Naive thymus-derived CD4-positive, alpha-beta T cell (primary cell): ENCODE measurements at regions not wholly inside any gene's neighbourhood (a gene's known extent, or its start where the extent isn't known, plus 50 kb on each side); places are given as distances from the start of the nearest gene placed in this dataset.

Experiments
- ATAC-seq: fragments of 150-1000 bp; cut with Tn5 transposase; 2 replicates; pipeline ENCODE4 v1.10.0; 2021; ENCODE audit warnings: mild to moderate bottlenecking, moderate library complexity
- CTCF ChIA-PET: fragments of 350-600 bp; sonication (Branson Sonifier 250); formaldehyde crosslinking; loops from one replicate; lab custom pipeline; 2021; ENCODE audit warnings: antibody characterized with exemption; lab: Charles Lee
- POLR2A ChIA-PET: fragments of 350-600 bp; sonication (Branson Sonifier 250); formaldehyde crosslinking; loops from one replicate; lab custom pipeline; 2021; ENCODE audit warnings: antibody characterized with exemption, inconsistent platforms; lab: Charles Lee
- DNase-seq, 9 donors: peaks; one replicate each; pipeline versions ENCODE4 v3.0.0 to v3.0.0-alpha.2; 2020 to 2022; ENCODE audit warnings: mixed read lengths in 1 of 9
- H3K27ac ChIP-seq: one replicate; pipeline ENCODE4 v1.7.0; 2013; ENCODE audit warnings: mild to moderate bottlenecking, low read depth, low read length, moderate library complexity
- H3K27me3 ChIP-seq, 2 donors: one replicate each; pipeline ENCODE4 v1.7.0; 2013; ENCODE audit warnings: low read length in 2 of 2, mild to moderate bottlenecking in 2 of 2, moderate library complexity in 2 of 2; ENCODE audit not compliant: control insufficient read depth in 2 of 2, insufficient read depth in 2 of 2
- H3K36me3 ChIP-seq, 3 experiments: 1 replicate in 2 of 3; 2 replicates in 1 of 3; pipeline ENCODE4 v1.7.0; 2013; ENCODE audit warnings: low read length in 3 of 3, mild to moderate bottlenecking in 3 of 3, moderate library complexity in 1 of 3; ENCODE audit not compliant: insufficient read depth in 3 of 3, control insufficient read depth in 2 of 3
- H3K4me1 ChIP-seq, 2 donors: one replicate each; pipeline ENCODE4 v1.7.0; 2013; ENCODE audit warnings: low read length in 2 of 2, mild to moderate bottlenecking in 2 of 2, moderate library complexity in 1 of 2; ENCODE audit not compliant: control insufficient read depth in 2 of 2, insufficient read depth in 2 of 2
- H3K4me3 ChIP-seq: 2 replicates; pipeline ENCODE4 v1.7.0; 2013; ENCODE audit warnings: mild to moderate bottlenecking, low read length
- H3K9me3 ChIP-seq, 3 experiments: 1 replicate in 2 of 3; 2 replicates in 1 of 3; pipeline ENCODE4 v1.7.0; 2013; ENCODE audit warnings: low read length in 3 of 3; ENCODE audit not compliant: control insufficient read depth in 2 of 3
- H3K27ac Mint-ChIP-seq, 9 donors: one replicate each; pipeline ENCODE4 v1.8.0; 2020 to 2022; ENCODE audit warnings: mixed read lengths in 9 of 9, mild to moderate bottlenecking in 8 of 9, moderate library complexity in 5 of 9, inconsistent platforms in 2 of 9
- H3K27me3 Mint-ChIP-seq, 5 donors: one replicate each; pipeline ENCODE4 v1.8.0; 2021 to 2022; ENCODE audit warnings: mixed read lengths in 5 of 5, mild to moderate bottlenecking in 1 of 5
- H3K36me3 Mint-ChIP-seq, 5 donors: one replicate each; pipeline ENCODE4 v1.8.0; 2020 to 2022; ENCODE audit warnings: mixed read lengths in 5 of 5, mild to moderate bottlenecking in 3 of 5, inconsistent platforms in 1 of 5
- H3K4me1 Mint-ChIP-seq, 7 donors: one replicate each; pipeline ENCODE4 v1.8.0; 2020 to 2022; ENCODE audit warnings: mixed read lengths in 7 of 7, mild to moderate bottlenecking in 3 of 7, inconsistent platforms in 1 of 7
- H3K4me3 Mint-ChIP-seq, 10 donors: one replicate each; pipeline ENCODE4 v1.8.0; 2020 to 2022; ENCODE audit warnings: mild to moderate bottlenecking in 10 of 10, mixed read lengths in 10 of 10, moderate library complexity in 6 of 10, inconsistent platforms in 2 of 10
- H3K9me3 Mint-ChIP-seq, 11 donors: one replicate each; pipeline ENCODE4 v1.8.0; 2020 to 2022; ENCODE audit warnings: mixed read lengths in 11 of 11, mild to moderate bottlenecking in 4 of 11, inconsistent platforms in 1 of 11, moderate library complexity in 1 of 11
- intact Hi-C, 2 donors: fragments of 100-400 bp; cut with micrococcal nuclease; formaldehyde crosslinking; loops; one replicate each; pipeline ENCODE4 v1.15.1; 2023

GRCh38 chr10:44471410-44471809 is 86.5 kb upstream of the CXCL12 start:
- no peak for ATAC-seq
- Mint-ChIP-seq H3K27me3 (peaks cover 0 to 30% (median 13%) of the 10 kb centered on the region in 5 donors), H3K27ac (no peak overlapping the region), H3K9me3 (peaks cover 0 to 7% (median 0%) of the 10 kb centered on the region in 11 donors), H3K36me3 (peaks cover 0 to 4% (median 0%) of the 10 kb centered on the region in 5 donors), H3K4me1 (no peaks in the 10 kb centered on the region), H3K4me3 (no peak overlapping the region)
- Histone ChIP-seq H3K36me3 (no peaks in the 10 kb centered on the region), H3K27me3 (no peaks in the 10 kb centered on the region), H3K27ac (no peak overlapping the region), H3K9me3 (no peaks in the 10 kb centered on the region), H3K4me1 (no peaks in the 10 kb centered on the region), H3K4me3 (no peak overlapping the region)
- intact Hi-C loops, result no loop called here
- ChIA-PET POLR2A (no interaction called here), CTCF (no interaction called here)
- DNase-seq, result no peak

GRCh38 chr10:44473146-44473545 is 88.2 kb upstream of the CXCL12 start:
- H3K9me3 Mint-ChIP-seq, result peaks cover 0 to 7% (median 0%) of the 10 kb centered on the region in 11 donors
- intact Hi-C loops, result no loop called here
- H3K27me3 Mint-ChIP-seq, result peaks cover 0 to 19% (median 4%) of the 10 kb centered on the region in 5 donors
- no peaks in the 10 kb centered on the region for H3K36me3 ChIP-seq
- no peak overlapping the region for H3K4me3 Mint-ChIP-seq
- no peaks in the 10 kb centered on the region for H3K9me3 ChIP-seq
- no peak overlapping the region for H3K4me3 ChIP-seq
- POLR2A ChIA-PET, result no interaction called here
- CTCF ChIA-PET, result no interaction called here
- no peaks in the 10 kb centered on the region for H3K27me3 ChIP-seq
- DNase-seq (no peak), ATAC-seq (no peak)
- H3K27ac Mint-ChIP-seq, result no peak overlapping the region
- H3K36me3 Mint-ChIP-seq, result no peaks in the 10 kb centered on the region
- H3K4me1 Mint-ChIP-seq, result no peaks in the 10 kb centered on the region
- H3K27ac ChIP-seq, result no peak overlapping the region
- no peaks in the 10 kb centered on the region for H3K4me1 ChIP-seq

DNA sequence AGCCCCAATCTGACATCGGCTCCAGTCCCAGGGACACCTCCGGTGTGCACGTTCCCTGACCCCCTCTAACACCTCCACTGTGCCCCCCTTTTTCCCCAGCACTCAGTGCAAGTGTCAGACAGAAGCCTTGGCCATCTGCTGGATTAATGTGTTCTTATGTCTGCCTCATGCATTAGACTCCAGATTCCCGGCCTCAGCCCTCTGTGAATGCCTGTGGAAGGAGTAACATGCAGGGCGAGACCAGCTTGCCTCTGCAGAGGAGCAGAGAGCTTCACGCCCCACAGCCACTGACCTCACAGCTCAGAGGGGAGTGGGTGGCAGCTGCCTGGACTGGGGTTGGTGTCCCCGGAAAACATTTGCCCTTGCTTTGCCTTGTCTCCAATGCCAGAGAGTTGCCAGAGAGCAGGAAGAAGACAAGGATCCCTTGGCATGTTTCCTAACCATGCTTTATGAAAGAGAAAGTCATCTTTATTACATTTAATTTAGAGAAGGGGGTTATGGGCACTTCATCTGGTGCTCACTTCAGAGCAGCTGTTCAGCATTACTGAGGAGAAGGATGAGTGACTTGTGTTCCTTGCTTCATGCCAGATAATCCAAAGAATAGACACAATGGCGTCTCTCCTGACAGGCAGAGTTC is 91.6 kb upstream of the CXCL12 start:
- DNase-seq, result no peak
- H3K27me3 ChIP-seq, result no peaks in the 10 kb centered on the region
- H3K9me3 Mint-ChIP-seq, result peaks cover 0 to 9% (median 2%) of the 10 kb centered on the region in 11 donors
- H3K9me3 ChIP-seq, result no peaks in the 10 kb centered on the region
- CTCF ChIA-PET, result no interaction called here
- H3K36me3 ChIP-seq, result no peaks in the 10 kb centered on the region
- peaks cover 0 to 17% (median 10%) of the 10 kb centered on the region in 5 donors for H3K27me3 Mint-ChIP-seq
- intact Hi-C loops, result no loop called here
- H3K4me1 Mint-ChIP-seq, result no peaks in the 10 kb centered on the region
- no peak overlapping the region for H3K4me3 Mint-ChIP-seq
- H3K27ac Mint-ChIP-seq, result no peak overlapping the region
- no peaks in the 10 kb centered on the region for H3K4me1 ChIP-seq
- ATAC-seq, result no peak
- POLR2A ChIA-PET, result no interaction called here
- H3K36me3 Mint-ChIP-seq, result no peaks in the 10 kb centered on the region
- no peak overlapping the region for H3K4me3 ChIP-seq
- H3K27ac ChIP-seq, result no peak overlapping the region

DNA sequence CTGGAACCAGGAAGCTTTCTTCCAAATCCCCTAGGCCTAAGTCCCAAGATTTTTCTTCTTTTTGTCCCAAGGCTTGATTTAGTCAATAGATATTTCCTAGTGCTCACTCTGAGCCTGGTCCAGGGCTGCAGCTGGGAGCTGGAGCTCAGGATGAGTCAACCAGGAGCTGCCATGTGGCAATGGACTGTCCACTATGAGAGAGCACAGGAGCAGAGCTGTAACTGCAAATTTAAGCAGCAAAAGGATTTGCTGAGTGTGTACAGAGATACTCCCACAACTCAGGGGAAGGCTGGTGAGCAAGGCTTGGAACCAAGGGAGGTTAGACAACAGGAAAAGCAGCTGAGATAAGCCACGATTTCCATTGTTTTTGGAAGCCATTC is 92.1 kb upstream of the CXCL12 start:
- Mint-ChIP-seq H3K4me1 (no peaks in the 10 kb centered on the region), H3K4me3 (no peak overlapping the region), H3K27ac (no peak overlapping the region), H3K36me3 (no peaks in the 10 kb centered on the region), H3K27me3 (peaks cover 0 to 17% (median 10%) of the 10 kb centered on the region in 5 donors), H3K9me3 (peaks cover 0 to 14% (median 2%) of the 10 kb centered on the region in 11 donors)
- Histone ChIP-seq H3K9me3 (no peaks in the 10 kb centered on the region), H3K27ac (no peak overlapping the region), H3K4me3 (no peak overlapping the region), H3K4me1 (no peaks in the 10 kb centered on the region), H3K36me3 (no peaks in the 10 kb centered on the region), H3K27me3 (no peaks in the 10 kb centered on the region)
- intact Hi-C loops, result no loop called here
- CTCF ChIA-PET, result no interaction called here
- POLR2A ChIA-PET, result no interaction called here
- DNase-seq, result no peak
- ATAC-seq, result no peak

- ChIA-PET CTCF (no interaction called here), POLR2A (no interaction called here)
- ATAC-seq (no peak), DNase-seq (no peak)
- Histone ChIP-seq H3K4me3 (no peak overlapping the region), H3K4me1 (no peaks in the 10 kb centered on the region), H3K36me3 (no peaks in the 10 kb centered on the region), H3K27ac (no peak overlapping the region), H3K27me3 (no peaks in the 10 kb centered on the region), H3K9me3 (no peaks in the 10 kb centered on the region)
- Mint-ChIP-seq H3K27me3 (peaks cover 0 to 17% (median 10%) of the 10 kb centered on the region in 5 donors), H3K4me3 (no peak overlapping the region), H3K9me3 (peaks cover 0 to 19% (median 4%) of the 10 kb centered on the region in 11 donors), H3K4me1 (no peaks in the 10 kb centered on the region), H3K36me3 (peaks cover 0 to 4% (median 0%) of the 10 kb centered on the region in 5 donors), H3K27ac (no peak overlapping the region)
- intact Hi-C loops, result no loop called here
Measured at GRCh38 chr10:44478040-44478439, 93.1 kb upstream of the CXCL12 start.

DNA sequence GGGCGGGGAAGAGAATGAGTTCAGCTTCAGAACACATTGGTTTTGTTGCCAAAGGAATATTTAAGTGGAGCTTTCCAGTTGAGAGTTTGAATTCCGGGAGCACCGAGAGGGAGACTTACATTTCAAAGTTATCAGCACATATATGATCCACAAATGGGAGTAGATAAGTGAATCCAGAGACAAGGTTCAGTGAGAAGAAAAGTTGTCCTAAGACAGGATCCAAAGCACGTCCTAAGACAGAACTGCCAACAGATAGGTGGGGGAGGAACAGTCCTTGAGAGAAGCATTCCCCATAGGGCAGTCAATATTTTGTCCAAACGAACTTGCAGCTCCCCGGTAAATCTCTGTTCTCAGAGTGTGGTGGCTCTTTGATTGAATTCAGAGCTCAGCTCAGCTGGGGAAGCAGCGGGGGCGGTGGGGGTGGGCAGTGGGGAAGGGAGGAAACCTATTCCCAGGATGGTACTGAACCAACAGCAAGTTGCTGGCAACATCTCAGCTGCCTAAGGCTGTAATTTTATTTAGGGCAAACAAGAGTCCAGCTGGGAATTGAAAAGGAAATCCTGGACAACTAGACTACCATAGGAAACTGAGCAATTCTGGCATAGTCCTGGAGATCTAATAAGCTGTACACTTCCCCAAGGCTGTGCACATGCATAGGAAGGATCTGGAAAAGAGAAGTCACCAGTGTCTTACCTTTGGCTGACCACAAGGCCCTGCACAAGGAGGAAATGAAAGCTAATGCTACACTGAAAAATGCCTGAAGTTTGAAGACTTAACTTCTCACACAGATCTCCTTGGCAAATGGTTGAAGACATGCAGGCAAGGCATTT is 94.2 kb upstream of the CXCL12 start:
- intact Hi-C loops, result no loop called here
- H3K4me1 Mint-ChIP-seq, result no peaks in the 10 kb centered on the region

More for the DNA sequence above, 94.2 kb upstream of the CXCL12 start:
- Histone ChIP-seq H3K4me3 (no peak overlapping the region), H3K36me3 (no peaks in the 10 kb centered on the region), H3K9me3 (no peaks in the 10 kb centered on the region), H3K4me1 (no peaks in the 10 kb centered on the region), H3K27ac (no peak overlapping the region), H3K27me3 (no peaks in the 10 kb centered on the region)
- peaks cover 0 to 19% (median 4%) of the 10 kb centered on the region in 11 donors for H3K9me3 Mint-ChIP-seq
- H3K27me3 Mint-ChIP-seq, result peaks cover 0 to 17% (median 10%) of the 10 kb centered on the region in 5 donors
- H3K4me3 Mint-ChIP-seq, result no peak overlapping the region
- DNase-seq (no peak), ATAC-seq (no peak)
- no peak overlapping the region for H3K27ac Mint-ChIP-seq
- H3K36me3 Mint-ChIP-seq, result peaks cover 0 to 4% (median 0%) of the 10 kb centered on the region in 5 donors
- CTCF ChIA-PET, result no interaction called here
- POLR2A ChIA-PET, result no interaction called here
